ENCODE measurements at regions not wholly inside any gene's neighbourhood (a gene's known extent, or its start where the extent isn't known, plus 50 kb on each side); places are given as distances from the start of the nearest gene placed in this dataset.

DNA sequence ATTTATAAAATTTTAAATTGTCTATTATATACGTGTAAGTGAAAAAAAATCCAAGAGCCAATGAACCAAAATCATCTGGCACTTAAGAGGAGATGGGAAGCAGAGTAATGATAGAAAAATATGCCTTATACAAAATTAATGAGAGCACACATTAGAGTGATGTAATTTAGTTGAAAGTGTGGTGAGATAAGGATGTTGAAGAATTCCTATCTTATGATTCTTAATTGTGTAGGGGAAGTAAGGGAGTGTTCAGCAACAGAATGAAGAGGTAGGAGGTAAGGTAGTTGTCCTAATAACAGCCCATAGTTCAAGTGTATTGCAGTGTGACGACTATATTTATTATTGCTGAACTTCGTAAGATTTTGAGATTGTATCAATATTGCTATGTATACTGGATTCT lies 843.4 kb upstream of the FLRT2 start:
- no peak for DNase-seq

DNA sequence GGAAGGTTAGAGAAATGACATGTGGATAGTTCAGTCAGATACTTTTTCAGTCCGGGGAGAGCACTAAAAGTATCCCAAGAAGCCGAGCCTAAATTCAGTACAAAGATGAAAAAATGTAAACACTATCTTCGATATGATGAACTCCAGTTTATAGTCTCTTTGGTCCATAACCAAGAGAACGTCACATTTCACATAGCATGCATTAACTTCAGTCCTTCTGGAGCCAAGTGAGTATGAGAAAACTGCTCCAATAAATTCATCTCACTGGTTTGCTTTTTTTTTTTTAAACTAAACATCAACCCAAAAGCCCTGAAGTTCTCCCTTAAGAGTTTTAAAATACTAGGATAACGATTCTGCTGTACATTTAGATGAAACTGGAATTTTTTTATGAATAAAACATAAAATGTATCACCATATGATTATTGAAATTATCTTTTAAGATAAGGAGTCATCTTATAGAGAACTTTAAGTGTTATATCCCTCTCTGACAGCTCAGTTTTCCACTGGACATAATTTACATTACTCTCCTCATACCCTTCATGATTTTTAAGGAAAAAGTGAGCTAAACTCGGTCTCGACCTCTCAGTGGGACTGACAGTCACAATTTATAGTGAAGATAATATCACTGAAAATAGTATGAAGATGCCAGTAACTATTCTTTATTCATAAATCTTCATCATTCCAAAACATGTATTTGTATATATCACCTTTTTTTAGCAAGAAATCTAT lies 841.5 kb upstream of the FLRT2 start:
- no peak for DNase-seq

DNA sequence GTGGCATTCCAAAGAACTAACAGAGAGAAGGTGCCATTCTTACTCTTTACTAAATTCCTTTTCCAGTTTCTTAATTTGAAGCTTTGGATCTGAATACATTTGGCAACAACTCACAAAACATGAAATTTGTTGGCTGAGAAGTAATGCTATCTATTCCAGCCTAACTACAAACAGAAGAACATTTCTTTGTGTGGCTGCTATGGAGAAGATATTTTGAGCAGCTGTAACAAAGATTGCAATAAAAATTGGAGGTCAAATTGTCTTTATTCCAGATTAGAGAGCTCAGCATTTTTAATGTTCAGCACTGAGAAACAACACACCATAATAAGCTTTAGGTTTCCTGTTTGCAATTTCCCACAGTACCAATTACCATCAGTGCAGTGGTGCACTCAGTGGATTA lies 835.8 kb upstream of the FLRT2 start:
- no peak for DNase-seq

DNA sequence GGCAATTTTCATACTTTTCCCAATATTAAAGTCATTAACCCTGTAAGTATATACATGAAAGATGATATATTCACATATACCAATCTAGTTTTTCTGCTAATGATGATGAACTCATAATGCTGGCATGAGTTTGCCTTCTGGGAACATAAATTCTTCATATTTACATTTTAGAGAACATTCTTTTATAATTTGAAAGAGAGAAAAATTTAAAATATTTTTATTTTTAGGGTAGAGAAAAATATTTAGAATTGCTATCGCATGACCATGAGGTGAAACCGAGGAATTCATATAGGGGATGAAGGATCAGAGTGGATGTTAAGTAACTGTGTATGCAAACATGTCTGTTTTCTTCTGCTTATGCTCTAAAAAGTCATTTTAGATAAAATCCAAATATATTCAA lies 825.3 kb upstream of the FLRT2 start:
- DNase-seq, result no peak

DNA sequence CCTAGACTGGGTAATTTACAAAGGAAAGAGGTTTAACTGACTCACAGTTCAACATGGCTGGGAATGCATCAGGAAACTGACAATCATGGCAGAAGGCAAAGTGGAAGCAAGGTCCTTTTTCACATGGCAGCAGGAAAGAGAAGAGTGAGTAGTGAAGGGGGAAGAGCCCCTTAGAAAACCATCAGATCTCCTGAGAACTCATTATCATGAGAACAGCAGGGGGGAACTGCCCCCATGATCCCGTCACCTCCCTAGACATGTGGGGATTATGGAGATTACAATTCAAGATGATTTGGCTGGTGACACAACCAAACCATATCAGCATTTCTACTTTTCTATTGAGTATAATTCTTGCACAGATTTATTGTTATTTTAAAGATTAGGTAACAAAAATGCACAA lies 822.1 kb upstream of the FLRT2 start:
- no peak for DNase-seq

DNA sequence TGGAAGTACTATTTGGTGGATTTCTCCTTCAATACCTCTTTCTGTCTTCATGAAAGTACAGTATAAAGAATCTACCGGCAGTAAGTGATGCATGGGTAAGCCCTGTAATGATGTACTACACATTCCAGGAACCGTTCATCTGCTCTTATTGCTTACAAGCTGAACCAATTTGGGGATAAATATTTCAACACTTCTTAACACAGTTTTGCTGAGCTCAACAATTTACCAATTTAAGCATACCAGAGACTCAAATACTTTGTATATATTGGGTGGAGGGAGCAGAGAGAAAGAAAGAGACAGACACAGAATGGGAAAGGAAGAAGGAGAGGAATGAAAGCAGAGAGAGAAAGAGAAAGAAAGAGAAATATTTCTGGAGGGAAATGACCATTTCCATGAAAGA lies 821.1 kb upstream of the FLRT2 start:
- no peak for DNase-seq

DNA sequence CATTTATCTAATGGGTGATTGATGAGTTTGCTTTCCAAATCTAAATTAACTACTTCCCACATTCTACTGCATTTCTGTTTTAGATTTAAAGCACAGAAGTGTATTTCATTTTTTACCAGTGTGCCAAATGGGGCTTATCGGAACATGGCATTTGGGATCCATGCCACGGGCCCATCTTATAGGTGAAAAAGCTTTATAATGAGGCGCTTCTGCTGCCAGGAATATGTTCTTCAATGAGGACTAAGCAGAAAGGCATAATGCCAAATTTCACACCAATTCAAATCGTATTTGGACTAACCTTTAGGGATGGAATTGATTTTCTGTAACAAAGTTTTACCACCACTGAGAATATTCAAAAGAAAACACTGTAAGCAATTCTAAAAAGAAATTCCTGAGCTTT lies 803.5 kb upstream of the FLRT2 start:
- DNase-seq, result no peak

DNA sequence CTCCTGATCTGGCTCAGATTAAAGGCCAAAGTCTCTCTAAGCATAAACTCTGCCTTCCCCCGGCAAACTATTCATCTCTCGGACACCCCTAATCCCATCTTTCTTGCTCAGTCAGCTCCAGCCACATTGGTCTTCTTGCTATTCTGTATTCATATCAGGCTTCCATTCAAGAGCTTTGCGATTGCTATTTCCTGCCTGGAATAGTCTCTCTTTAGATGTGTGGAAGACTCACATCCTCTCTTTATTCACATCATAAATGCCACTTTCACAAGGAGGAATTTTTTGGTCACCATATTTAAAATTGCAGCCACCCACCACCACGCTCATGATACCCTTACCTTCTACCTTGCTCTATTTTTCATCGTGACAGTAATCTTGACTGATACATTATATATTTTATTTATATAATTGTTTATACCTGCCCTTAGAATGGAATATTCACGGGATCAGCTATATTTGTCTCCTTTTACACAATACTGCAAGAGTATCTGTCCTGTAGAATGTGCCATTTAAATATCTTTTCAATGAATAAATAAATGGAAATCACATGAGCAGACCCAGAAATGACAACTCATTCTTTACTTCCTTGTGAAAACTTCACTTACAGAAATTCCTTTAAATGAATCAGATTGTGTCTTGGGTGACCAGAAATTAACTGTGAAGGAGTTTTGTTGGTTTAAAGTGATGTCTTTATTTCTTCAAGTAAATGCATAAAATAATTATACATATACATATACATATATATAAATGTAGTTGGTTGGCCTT lies 780.6 kb upstream of the FLRT2 start:
- no peak for DNase-seq

DNA sequence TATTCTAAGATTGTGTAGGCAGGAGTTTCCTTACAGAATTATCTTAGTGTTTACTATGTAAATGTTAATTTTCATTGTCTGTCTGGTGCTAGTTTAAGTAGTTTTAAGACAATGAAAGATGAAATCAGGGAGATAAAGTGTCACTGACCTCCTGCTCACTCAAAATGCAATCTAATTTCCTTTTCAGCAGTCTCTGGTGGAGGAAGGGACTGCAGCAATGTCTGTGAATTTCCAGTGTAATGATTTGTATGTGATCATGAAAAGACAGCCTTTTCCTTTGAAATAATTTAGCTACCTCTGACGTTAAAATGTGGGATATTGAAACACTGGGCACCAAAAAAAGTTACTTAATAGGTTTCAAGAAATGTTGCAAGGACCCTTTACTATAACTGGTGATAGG lies 779.7 kb upstream of the FLRT2 start:
- no peak for DNase-seq

DNA sequence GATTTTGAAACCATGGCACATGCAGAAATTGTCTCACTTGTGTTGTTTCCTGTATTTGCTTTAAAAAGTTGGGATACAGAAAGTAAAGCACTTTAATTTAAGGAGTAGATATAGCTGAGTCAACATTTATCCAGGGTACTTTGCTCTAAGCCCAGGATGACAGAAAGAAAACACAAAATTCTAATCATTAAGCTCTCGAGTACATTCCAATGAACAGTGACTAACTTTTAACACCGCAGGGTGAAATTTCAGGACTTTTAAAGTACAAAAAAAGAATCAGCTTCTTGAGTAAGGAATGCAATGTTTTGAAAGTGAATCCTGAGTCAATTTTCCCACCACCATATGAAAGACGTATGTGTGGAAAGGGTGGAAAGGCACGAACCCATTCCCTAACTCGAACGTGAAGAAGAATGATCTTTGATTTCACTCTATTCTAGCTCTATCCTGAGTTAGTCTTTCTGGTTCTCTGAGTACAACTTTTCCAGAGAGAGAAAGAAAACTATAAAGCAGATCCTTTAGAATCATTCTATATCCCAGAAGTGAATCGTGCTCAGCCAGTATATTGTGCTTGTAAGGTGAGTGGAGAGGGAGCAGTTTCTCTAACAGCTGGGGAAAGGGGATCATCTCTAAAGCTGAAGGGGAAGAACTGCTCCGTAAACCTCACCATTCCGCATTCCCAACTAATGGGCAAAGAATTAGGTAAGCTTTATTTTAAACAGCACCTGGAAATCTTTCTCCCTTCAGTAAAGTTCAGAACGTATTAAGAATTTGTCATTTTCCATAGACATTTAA lies 779.0 kb upstream of the FLRT2 start:
- no peak for DNase-seq

DNA sequence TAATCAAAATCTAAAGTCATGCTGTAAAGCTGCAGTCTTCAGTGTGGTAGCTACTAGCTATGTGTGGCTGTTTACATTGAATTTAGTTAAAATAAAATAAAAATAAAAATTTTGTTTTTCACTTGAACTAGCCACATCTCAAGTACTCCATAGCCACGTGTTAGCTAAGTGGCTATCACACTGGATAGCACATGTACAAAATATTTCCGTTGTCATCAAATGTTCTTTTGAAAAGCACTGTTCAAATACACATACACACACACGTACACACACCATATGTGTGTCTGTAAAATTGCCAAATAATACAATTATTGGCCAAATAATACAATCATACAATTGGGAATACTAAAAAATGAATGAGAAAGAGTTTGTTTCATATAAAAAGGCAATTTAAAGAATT lies 778.2 kb upstream of the FLRT2 start:
- no peak for DNase-seq

DNA sequence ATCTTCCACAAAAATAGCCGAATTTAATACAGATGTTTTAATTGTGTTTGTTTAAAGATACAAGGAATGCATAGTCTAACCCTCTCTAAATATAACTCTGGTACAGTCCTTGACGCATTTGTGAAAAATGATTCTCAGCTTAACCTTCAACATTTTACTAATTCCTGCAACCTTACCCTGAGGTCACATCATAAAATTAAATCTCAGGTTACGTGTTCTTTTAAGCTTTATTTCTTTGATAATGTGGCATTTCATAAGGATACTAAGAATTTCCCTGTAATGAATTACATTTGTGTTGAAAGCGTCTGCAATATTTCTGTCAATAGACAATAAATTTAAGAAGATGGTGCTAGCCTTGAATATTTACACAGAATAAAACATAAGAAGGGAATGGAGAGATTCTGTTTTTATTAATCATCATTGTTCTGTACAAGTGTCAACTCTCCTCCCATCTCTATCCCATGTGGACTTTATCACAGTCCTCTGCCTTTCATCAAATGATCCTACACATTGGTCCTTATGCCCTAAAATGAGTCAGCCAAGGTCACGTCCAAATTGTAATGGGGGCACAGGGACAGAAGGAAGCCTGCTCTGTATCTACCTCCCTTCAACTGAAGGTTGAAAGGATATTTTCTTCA lies 769.3 kb upstream of the FLRT2 start:
- DNase-seq, result no peak

DNA sequence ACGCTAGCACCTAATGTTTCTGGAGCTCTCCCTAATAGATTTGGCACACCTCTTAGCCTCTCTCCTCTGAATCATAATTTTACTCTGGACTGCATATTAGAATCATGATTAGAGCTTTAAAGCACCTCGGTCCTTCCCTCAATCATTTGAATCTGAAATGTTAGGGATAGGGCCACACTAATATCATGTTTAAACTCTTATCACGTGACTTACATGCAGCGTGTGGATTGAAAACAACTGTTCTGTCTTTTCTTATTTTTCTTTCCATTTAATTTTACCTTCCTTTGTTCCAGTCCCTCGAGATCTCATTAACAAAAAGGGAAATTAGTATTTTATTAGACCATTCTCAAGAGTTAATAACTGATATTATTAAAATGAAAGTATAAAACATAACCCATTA lies 762.5 kb upstream of the FLRT2 start:
- no peak for DNase-seq

DNA sequence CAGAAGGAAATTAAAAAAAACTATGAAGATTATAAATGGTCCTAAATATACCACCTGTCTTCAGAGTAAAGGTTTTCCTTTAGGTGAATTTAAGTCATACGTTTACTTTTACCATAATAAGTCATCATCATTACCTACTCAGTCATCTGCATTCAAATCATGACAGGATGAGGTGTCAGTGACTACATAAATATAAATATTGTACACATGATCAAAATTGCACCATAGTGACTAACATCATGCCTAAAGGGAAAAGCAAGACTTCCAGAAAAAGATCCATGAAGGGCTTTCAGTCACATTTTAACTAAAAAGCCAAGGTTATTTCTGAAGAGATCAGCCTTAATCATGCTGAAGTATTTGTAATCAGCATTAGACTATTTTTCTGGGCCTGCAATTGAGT lies 759.9 kb upstream of the FLRT2 start:
- DNase-seq, result no peak

DNA sequence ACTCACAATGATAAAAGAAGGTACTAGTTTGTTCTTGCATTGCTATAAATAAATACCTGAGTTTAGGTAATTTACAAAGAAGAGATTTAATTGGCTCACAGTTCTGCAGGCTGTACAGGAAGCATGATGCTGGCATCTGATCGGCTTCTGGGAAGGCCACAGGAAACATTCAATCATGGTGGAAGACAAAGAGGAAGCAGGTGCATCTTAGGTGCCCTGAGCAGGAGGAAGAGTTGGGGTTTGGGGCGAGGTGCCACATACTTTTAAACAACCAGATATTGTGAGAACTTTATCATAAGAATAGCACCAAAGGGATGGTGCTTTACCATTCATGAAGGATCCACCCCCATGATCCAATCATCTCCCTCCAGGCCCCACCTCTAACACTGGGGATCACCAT lies 752.6 kb upstream of the FLRT2 start:
- no peak for DNase-seq

DNA sequence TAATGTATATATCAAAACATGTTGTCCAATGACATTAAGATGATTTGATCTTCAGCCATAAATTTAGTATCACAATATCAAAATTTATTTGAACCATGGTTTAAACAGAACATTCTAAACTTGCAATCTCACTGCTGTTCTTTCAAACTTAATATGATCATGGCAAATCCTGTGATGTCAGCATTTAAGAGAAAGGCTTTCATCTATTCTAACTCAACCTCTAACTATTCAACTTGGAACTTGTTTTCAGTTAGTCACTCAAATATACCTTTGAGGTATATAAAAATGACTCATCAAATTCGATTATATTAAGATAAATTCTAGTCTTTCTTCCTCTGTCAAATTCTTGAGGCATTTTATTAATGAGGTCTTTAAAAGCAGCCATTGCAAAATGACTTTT lies 747.0 kb upstream of the FLRT2 start:
- no peak for DNase-seq

DNA sequence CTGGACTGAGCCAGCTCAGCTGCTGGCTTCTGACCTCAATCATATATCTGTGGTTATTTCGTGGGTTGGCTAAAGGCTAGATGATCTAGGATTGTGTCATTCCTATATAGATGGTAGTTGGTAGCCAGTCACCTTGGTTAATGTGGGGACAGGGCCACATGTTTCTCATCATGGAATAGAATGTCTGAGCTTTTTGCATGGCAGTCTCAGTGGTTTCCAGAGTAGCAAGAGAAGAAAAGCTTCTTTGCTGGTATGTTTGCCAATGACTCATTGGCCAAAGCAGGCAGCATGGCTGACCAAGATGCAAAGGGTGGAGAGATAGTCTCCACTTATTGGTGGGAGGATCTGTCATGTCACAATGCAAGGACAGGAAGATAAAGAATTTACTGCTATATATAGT lies 746.4 kb upstream of the FLRT2 start:
- no peak for DNase-seq

DNA sequence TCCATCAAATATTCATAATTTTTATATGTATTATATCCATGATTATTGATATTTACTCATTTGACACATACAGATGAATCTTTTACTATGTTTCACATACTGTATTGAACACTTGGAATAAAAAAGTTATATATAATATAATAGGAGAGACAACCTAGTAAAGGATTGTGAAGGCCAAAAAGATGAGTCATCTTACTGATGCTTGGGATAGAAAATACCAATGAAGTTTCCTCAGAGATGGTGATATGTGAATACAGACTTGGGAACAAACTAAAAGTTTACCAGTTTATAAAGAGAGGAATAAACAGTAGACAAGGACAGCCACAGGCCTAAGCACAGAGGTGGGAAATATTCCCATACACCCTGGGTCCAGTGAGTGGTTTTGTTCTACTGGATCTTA lies 743.9 kb upstream of the FLRT2 start:
- no peak for DNase-seq

DNA sequence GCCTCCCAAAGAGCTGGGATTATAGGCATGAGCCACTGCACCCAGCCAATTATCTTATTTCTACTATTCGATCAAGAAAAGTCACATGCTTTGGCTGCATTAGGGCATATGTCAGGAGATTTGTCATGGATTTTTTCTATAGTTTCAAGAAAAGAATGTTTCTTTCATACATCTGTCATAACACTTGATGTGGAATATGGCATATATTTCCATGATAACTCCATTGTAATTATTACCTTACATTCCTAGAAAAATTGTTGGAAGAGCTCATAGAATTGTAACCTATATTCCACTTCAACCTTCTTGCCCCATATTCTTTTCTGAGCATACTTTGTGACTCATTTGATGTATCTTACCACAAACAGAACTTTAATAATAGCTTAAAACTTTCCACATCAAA lies 740.9 kb upstream of the FLRT2 start:
- DNase-seq, result no peak

DNA sequence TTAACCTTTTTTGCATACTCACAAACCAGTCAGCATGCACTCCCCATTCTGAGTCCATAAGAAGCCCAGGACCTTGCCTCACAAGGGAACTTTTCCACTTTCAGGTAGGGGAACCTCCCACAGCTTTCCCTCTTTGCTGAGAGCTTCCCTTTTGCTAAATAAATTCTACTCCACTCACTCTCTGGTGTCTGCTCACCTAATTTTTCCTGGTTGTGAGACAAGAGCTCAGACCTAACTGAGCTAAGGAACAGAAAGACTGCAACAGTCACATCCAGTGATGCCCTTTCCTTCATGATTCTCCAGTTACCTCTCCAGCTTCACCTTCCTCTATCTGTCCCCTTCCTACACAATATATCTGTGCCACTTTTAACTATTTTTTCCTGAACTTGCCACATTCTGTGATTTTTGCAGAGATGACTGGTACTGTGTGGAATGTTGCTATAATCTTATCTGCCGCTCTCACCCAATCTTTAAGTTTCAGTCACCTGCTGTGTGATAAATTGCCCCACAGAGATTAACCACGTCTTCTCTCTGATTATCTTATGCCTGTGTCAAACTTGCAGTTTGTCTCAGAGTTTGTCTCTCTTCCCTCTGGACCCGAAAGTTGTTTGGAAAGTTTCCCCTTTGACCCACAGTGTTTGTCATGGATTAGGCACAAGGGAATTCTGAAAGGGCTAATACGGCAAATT lies 737.1 kb upstream of the FLRT2 start:
- DNase-seq, result no peak

DNA sequence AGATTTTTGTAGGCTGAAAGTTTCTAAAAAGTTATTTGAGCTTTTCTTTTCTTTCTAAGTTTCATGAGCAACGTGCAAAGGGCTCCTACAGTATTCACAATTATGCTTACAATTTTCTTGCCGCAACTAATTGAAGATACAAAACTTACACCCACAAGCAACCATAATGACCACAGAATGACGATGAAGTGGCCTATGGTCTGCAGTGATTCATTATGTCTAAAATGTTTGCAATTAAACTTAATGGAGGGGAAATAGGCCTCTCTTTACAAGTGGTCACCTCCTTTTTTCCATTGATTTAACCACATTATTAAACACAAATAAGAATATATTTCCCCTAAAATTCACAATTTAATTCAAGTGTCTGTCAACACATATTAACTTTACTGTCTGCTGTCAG lies 732.6 kb upstream of the FLRT2 start:
- DNase-seq, result no peak

DNA sequence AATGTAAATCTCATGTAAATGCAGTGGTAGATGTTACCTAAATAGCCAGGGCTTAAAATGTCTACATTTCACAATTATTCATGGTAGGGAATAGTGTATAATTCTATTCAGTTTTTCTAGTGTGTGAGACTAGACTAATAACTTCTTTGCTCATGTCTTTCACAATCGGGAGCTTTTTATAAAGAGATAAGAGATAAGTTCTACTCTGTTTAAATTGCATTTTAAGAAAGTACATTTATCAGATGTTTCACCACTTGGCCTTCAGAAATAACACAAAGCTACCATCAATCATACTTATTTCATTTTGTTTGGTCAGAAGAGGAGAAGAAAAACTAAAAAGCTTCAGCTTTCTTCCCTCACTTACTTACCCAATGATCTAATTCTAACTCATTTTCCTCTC lies 725.5 kb upstream of the FLRT2 start:
- no peak for DNase-seq

DNA sequence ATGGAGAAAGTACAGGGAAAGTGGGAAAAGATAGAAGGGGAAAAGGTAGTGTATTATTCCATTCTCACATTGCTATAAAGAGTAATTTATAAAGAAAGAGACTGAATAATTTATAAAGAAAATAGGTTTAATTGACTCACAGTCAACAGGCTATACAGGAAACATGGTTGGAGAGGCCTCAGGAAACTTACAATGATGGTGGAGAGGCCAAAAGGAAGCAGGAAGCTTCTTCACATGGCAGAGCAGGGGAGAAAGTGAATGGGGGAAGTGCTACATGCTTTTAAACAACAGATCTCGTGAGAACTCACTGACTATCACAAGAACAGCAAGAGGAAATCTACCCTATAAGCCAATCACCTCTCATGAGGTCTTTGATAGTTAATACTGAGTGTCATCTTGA lies 725.0 kb upstream of the FLRT2 start:
- no peak for DNase-seq

All from CD4-positive, alpha-beta T cell treated with Interleukin-1 beta for 1 hour (primary cell).